Transverse colon (tissue), 4 donors: ENCODE measurements at regions not wholly inside any gene's neighbourhood (a gene's known extent, or its start where the extent isn't known, plus 50 kb on each side); places are given as distances from the start of the nearest gene placed in this dataset.
A peak's percentile ranks its signal among the peaks of the same experiment; 100 is the strongest.

Experiments used
- DNase-seq: peaks from one replicate; pipeline ENCODE4 v3.0.0-alpha.2; 2019
- H3K27ac ChIP-seq, 4 donors: fragments of 200-600 bp; sonication (generic); 2 replicates each; pipeline ENCODE4 v1.5.1; 2016 to 2018; ENCODE audit warnings: inconsistent platforms in 4 of 4
- H3K27me3 ChIP-seq: fragments of 200-600 bp; sonication (generic); 2 replicates; pipeline ENCODE4 v1.5.1; 2017; ENCODE audit warnings: inconsistent platforms
- H3K36me3 ChIP-seq, 4 donors: fragments of 200-600 bp; sonication (generic); 2 replicates each; pipeline ENCODE4 v1.5.1; 2017 to 2019; ENCODE audit warnings: inconsistent platforms in 4 of 4
- H3K4me1 ChIP-seq, 4 donors: fragments of 200-600 bp; sonication (generic); 2 replicates each; pipeline ENCODE4 v1.5.1; 2017 to 2020; ENCODE audit warnings: inconsistent platforms in 4 of 4
- H3K4me3 ChIP-seq, 4 donors: fragments of 200-600 bp; sonication (generic); 1 replicate in 1 of 4; 2 replicates in 3 of 4; pipeline versions ENCODE4 v1.5.1 to v1.6.1; 2017 to 2019; ENCODE audit warnings: inconsistent platforms in 4 of 4
- H3K9me3 ChIP-seq, 2 donors: fragments of 200-600 bp; sonication (generic); 2 replicates each; pipeline ENCODE4 v1.5.1; 2017 to 2019; ENCODE audit warnings: inconsistent platforms in 2 of 2
- EP300 ChIP-seq: sonication (generic); formaldehyde crosslinking; IDR thresholded peaks from one replicate; pipeline ENCODE4 v1.6.1; 2017; ENCODE audit warnings: antibody characterized with exemption, low read depth
- POLR2A ChIP-seq: fragments of 450-650 bp; IDR thresholded peaks from one replicate; pipeline ENCODE4 v1.6.1; 2016; ENCODE audit warnings: antibody characterized with exemption, mild to moderate bottlenecking, moderate library complexity
- POLR2AphosphoS5 ChIP-seq, 3 donors: sonication (generic); formaldehyde crosslinking; IDR thresholded peaks; one replicate each; pipeline ENCODE4 v1.6.1; 2016; ENCODE audit warnings: antibody characterized with exemption in 3 of 3
- WGBS, 2 donors: methylation state at CpG; one replicate each; pipeline ENCODE4 v1.1.5; 2018; ENCODE audit warnings: low coverage in 1 of 2; 5-methylcytosine and 5-hydroxymethylcytosine counted together
- in situ Hi-C, 4 donors: fragments of 200-750 bp; cut with MboI; loops; one replicate each; pipeline versions ENCODE4 v1.15.0 to v1.15.1; 2017; ENCODE audit warnings: low sequenced_read_pairs in 3 of 4, low pct_ligation_motif_present in 1 of 4, low pct_unique_long_range_greater_than_20kb in 1 of 4
- intact Hi-C: fragments of 100-400 bp; cut with DNase I; formaldehyde crosslinking; loops from one replicate; pipeline ENCODE4 v1.15.1; 2023; ENCODE audit warnings: low total_unique reads
- TF ChIP-seq, protein P1 (sequence below), 5 experiments: fragments of 200-600 bp in 3 of 5; fragments of 450-650 bp in 2 of 5; sonication (generic) in 3 of 5; IDR thresholded peaks; 1 replicate in 2 of 5; 2 replicates in 3 of 5; pipeline ENCODE4 v1.5.1; 2016 to 2017; ENCODE audit warnings: antibody characterized with exemption in 5 of 5, inconsistent platforms in 3 of 5, mild to moderate bottlenecking in 2 of 5, moderate library complexity in 1 of 5

DNA sequence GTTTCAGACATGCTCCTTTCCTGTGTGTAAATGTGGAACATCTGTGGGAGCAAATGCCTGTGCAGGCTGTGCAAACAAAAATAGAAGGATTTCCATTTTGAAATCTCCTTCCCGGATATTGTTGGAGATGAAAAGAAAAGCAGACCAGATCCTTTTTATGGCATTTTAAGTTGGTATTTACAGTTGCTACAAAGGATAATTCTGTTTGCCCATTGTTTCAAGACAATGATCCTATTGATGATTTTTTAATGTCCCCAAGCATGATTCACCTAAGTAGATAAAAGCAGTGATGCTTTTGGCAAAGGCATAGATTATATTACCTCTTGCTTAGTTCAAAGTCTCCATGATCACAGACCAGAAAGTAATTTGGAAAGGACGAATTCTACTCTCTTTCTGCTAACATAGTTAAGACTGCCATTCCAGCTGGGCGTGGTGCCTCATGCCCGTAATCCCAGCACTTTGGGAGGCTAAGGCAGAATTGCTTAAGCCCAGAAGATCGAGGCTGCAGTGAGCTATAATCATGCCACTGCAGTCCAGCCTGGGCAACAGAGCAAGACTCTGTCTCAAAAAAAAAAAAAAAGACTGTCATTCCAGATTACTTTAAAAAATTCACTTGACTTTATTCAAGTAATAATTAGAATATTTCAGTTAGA is 209.6 kb upstream of the SLC39A10 start:
- Histone ChIP-seq H3K36me3 (no peaks in the 10 kb centered on the region), H3K27ac (no peak overlapping the region), H3K9me3 (no peaks in the 10 kb centered on the region), H3K4me1 (peaks cover 0 to 7% (median 0%) of the 10 kb centered on the region in 4 donors), H3K4me3 (no peak overlapping the region), H3K27me3 (no peaks in the 10 kb centered on the region)
- intact Hi-C loops: no loop called here
- TF ChIP-seq POLR2AphosphoS5 (IDR thresholded peaks at IDR 0.05): peak in 1 of 3 donors; percentile 22
- TF ChIP-seq POLR2A: no peak
- in situ Hi-C loops: no loop called here
- 21 to 59% methylated on average over 5 of the region's 5 CpGs for WGBS, 2 donors
- DNase-seq: peak; percentile 56

DNA sequence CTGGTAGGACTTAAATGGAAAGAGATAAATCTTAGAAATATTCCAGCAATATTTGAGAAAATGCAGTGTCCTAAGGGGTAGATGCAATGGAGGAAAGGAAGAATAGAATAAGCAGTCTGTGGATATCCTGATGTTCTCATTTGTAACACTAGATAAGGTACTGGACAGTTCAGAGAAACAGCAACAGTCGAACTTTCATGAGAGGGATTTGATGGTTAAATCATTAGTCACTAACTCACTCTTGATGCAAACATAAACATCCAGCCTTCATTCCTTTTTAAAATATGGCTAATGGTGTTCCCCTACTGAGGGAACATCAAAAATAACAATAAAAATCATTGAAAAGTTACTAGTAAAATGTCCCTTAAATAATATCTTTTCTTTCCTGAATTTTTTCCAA is 211.4 kb upstream of the SLC39A10 start:
- no peaks in the 10 kb centered on the region for H3K27me3 ChIP-seq
- intact Hi-C loops (no loop called here), in situ Hi-C loops (no loop called here)
- TF ChIP-seq, protein P1, sequence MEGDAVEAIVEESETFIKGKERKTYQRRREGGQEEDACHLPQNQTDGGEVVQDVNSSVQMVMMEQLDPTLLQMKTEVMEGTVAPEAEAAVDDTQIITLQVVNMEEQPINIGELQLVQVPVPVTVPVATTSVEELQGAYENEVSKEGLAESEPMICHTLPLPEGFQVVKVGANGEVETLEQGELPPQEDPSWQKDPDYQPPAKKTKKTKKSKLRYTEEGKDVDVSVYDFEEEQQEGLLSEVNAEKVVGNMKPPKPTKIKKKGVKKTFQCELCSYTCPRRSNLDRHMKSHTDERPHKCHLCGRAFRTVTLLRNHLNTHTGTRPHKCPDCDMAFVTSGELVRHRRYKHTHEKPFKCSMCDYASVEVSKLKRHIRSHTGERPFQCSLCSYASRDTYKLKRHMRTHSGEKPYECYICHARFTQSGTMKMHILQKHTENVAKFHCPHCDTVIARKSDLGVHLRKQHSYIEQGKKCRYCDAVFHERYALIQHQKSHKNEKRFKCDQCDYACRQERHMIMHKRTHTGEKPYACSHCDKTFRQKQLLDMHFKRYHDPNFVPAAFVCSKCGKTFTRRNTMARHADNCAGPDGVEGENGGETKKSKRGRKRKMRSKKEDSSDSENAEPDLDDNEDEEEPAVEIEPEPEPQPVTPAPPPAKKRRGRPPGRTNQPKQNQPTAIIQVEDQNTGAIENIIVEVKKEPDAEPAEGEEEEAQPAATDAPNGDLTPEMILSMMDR (IDR thresholded peaks at IDR 0.05): no peak
- TF ChIP-seq POLR2A: no peak
- TF ChIP-seq EP300: no peak
- TF ChIP-seq POLR2AphosphoS5 (IDR thresholded peaks at IDR 0.05): no peak
- H3K4me3 ChIP-seq: no peak overlapping the region
- WGBS, 2 donors: 50 to 71% methylated on average over 1 of the region's 1 CpG
- H3K36me3 ChIP-seq: no peaks in the 10 kb centered on the region
- no peak overlapping the region for H3K27ac ChIP-seq
- no peak for DNase-seq
- H3K9me3 ChIP-seq: no peaks in the 10 kb centered on the region
- peaks cover 0 to 4% (median 0%) of the 10 kb centered on the region in 4 donors for H3K4me1 ChIP-seq

DNA sequence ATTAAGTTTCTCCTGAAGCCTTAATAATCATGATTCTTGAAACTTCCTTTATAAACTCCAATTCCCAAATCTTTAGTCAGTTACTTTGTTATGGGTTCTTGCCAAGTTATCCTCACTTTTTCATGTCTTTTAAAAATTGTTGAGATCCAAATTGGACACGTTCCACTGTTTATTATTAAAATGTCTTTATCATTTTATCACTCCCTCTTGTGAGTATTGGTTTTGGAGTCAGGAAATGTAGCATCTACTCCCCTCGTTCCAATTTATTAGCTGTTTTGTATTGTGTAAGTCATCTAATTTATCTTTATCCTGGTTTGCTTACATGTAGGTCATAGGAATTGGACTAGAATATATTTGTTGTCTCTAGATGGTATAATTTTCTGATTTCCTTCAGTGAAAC is 213.1 kb upstream of the SLC39A10 start:
- WGBS, 2 donors: 57 to 82% methylated on average over 2 of the region's 2 CpGs
- Histone ChIP-seq H3K27ac (no peak overlapping the region), H3K36me3 (no peaks in the 10 kb centered on the region), H3K4me3 (no peak overlapping the region), H3K4me1 (peaks cover 0 to 4% (median 0%) of the 10 kb centered on the region in 4 donors), H3K27me3 (no peaks in the 10 kb centered on the region), H3K9me3 (no peaks in the 10 kb centered on the region)
- no peak for DNase-seq
- TF ChIP-seq, protein P1 (IDR thresholded peaks at IDR 0.05): no peak
- TF ChIP-seq POLR2A (no peak), EP300 (no peak), POLR2AphosphoS5 (IDR thresholded peaks at IDR 0.05) (no peak)
- in situ Hi-C loops: no loop called here
- intact Hi-C loops: no loop called here

DNA sequence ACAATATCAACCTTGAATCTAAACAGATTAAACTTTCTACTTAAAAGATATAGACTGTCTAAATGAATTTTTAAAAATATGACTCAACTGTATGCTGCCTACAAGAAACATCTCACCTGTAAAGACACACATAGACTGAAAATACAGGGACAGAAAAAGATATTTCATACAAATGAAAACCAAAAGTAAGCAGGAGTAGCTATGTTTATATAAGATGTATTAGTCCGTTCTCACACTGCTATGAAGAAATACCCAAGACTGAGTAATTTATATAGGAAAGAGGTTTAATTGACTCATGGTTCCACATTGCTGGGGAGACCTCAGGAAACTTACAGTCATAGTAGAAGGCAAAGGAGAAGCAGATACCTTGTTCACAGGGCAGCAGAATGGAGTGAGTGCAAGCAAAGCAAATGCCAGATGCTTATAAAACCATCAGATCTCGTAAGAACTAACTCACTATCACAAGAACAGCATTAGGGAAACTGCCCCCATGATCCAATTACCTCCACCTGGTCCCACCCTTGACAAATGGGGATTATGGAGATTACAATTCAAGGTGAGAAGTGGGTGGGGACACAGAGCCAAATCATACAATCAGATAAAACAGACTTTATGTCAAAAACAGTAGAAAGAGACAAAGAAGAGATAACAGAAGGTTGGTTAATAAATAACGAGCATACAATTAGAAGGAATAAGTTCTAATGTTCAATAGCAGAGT is 214.4 kb upstream of the SLC39A10 start:
- intact Hi-C loops (no loop called here), in situ Hi-C loops (no loop called here)
- TF ChIP-seq, protein P1 (IDR thresholded peaks at IDR 0.05): no peak
- DNase-seq: no peak
- Histone ChIP-seq H3K4me3 (no peak overlapping the region), H3K36me3 (no peaks in the 10 kb centered on the region), H3K27ac (no peak overlapping the region), H3K27me3 (no peaks in the 10 kb centered on the region), H3K4me1 (peaks cover 0 to under 1% (median 0%) of the 10 kb centered on the region in 4 donors), H3K9me3 (no peaks in the 10 kb centered on the region)
- WGBS, 2 donors: 74 to 85% methylated on average over 3 of the region's 3 CpGs
